NCI-H748 (cell line): ENCODE measurements at regions not wholly inside any gene's neighbourhood (a gene's known extent, or its start where the extent isn't known, plus 50 kb on each side); places are given as distances from the start of the nearest gene placed in this dataset.

ENCODE experiments used
- DNase-seq: peaks from one replicate; lab custom pipeline; 2025; ENCODE audit not compliant: unreplicated experiment; lab: John Stamatoyannopoulos, UW

DNA sequence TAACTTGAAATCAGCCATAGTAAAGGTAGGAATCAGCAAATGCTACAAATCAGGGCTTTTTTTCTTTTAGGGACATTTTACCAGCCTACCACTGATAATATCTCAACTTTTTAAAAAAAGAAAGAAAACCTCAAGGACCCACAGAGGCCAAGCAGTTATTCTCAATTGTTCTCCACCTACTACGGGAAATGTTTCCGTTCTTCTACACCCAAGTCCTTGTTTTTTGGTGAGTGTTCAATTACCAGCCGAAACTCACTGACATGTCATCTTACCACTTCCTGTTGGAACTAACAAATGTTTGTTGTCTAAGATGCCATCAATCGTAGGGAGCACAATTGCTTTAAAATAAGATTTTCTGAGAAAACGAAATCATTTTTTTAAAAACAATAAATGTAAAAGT is 50.2 kb upstream of the CDK1 start:
- no peak for DNase-seq

DNA sequence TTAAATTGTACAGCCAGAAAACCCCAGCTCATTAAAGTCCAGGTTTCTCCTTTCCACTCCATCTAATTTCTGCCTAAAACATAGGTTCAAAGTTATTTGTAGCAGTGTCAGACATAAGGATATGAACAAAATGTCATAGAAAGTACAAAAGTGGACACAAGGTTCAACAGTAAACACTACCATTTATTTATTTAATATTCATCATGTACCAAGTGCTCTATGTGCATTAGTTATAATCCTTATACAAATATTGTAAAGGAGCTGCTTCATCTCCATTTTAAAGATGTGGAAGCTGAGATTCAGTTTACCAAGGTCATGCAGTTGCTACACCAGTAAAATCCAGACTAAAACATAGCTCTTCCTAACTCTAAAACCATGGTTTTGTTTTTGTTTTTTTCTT is 52.0 kb upstream of the CDK1 start:
- DNase-seq, result no peak

DNA sequence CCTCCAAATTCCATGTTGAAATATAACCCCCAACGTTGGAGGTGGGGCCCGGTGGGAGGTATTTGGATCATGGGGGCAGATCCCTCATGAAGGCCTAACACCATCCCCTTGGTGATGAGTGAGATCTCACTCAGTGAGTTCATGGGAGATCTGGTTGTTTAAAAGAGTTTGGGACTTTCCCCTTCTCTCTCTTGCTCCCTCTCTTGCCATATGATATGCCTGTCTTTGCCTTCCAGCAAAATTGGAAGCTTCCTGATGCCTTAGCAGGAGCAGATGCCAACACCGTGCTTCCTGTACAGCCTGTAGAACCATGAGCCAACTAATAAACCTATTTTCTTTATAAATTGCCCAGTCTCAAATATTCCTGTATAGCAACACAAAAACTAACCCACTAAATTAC is 55.7 kb upstream of the CDK1 start:
- no peak for DNase-seq

DNA sequence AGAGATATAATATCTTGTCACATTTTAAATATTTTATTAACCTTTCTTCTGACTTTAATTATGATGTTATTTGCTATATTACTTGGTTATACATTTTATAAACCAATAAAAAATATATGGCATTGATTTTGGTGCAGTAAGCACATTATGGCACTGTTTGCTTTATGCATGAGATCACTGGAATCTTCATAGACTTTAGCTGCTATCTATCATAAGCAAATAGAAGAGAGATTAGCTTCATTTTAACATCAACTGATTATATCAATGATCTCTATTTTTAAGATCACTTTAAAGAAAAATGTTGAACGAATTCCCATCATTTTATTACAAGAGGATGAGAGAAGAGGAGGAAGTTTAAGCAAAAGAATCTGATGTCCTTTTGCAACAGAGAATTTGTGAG is 58.6 kb upstream of the CDK1 start:
- DNase-seq, result no peak

DNA sequence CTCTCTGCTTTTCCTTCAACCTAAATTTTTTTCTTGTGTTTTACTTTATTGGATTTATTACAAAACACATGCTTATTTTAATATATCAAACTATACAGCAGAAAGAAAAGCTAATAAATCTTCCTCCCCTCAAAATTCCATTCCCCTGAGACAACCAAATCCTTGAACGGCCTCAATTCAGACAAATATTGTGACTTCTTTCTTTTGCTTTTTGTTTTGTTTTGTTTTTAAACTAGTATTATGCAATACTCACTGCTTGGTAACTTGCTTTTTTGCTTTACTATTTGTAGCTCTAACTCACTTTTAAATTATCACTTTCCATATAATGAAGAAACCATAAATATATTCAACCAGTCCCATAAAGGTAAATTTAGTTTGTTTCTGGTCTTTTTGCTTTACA is 59.4 kb upstream of the CDK1 start:
- no peak for DNase-seq

DNA sequence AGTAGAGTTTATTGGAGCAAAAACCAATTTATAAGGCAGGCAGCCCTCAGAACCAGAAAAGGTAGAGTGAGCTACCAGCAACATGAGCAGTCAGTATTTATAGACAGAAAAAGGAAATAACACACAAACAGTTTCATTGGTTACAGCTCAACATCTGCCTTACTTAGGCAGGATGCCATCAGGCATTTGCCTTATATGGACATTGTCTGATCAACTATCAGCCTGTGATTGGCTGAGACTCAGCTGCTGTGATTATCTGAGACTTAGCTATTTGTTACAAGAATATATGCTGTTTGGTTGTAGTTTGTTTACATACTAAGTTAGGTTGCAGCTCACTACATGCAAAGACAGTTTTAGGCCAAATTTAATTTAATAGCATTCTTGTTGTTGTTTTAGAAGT is 60.4 kb upstream of the CDK1 start:
- DNase-seq, result no peak

DNA sequence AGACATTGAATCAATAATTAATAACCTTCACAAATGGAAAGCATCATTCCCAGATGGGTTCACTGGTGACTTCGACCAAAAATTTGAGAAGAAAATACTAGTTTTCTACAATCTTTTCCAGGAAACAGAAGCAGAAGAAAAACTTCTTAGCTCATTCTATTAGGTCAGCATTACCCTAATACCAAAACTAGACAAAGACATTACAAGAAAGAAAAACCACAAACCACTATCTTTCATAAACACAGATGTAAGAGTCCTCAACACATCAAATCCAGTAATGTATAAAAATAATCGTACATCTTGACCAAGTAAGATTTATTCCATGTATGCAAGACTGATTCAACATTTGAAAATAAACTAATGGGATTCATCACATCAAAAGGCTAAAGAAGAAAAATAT is 64.0 kb upstream of the CDK1 start:
- no peak for DNase-seq

DNA sequence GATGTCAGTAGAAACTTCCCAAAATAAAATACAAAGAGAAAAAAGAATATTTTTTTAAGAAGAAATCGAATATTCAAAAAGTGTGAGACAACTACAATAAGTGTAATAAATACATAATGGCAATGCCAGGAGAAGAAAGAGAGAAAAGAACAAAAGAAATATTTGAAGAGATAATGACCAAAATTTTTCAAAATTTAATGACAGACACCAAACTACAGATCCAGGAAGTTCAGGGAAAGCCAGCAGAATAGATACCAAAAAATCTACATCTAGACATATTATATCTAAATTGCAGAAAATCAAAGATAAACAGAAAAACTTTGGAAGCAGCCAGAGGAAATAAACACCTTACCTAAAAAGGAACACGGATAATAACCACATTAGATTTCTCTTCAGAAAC is 66.8 kb upstream of the CDK1 start:
- no peak for DNase-seq

DNA sequence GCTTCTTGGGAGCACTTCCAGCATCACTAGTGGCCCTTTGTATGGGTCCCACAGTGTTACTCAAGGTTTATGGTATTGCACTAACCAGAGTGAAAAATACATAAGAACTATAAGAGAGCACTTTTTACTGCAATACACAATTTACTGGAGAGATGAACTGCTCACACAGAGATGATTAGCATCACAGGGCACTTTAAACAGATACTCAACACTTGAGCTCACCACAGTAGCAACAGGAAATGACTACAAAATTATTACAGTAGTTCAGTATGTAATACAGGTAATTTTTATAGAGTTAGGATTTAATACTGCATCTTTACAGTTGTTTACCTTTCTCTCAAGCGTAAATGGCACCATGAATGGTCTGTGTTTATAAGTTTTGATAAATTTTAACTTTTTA is 68.2 kb upstream of the CDK1 start:
- DNase-seq, result no peak

DNA sequence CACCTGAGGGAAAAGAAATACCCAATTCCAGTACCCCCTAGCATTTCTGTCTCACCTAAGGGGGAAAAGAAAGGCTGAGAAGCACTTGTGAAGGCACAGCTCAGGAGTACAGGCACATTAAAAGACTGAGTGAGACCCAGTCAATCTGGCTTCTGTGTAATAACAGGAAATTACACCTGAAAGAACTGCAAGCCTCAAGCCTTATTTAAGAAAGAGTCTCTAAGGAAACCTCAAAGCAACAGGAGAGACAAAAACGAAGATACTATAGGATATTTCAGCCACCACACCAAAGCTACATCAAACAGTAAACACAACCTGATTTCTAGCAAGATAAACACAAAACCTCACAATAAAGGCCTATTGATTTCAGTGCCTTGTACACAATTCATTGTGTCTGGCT is 69.6 kb upstream of the CDK1 start:
- DNase-seq, result no peak

DNA sequence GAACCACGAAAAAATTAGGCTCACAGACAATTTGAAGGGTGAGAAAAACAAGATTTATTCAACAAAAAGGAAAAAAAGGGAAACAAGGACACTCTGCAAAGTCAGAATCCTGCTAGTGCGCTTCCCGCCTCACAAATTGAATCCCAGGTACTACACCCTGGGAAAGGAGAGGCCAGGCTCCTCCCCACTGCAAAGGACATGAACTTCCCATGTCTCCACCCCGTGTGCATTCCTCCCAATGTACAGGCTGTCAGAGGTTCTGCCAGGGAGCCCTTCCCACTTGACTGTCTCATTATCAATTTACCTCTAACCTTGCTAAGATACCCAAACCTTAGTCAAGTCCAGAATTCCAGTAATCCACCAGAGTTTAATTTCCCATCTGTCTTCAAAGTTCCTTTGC is 70.4 kb upstream of the CDK1 start:
- DNase-seq, result no peak

DNA sequence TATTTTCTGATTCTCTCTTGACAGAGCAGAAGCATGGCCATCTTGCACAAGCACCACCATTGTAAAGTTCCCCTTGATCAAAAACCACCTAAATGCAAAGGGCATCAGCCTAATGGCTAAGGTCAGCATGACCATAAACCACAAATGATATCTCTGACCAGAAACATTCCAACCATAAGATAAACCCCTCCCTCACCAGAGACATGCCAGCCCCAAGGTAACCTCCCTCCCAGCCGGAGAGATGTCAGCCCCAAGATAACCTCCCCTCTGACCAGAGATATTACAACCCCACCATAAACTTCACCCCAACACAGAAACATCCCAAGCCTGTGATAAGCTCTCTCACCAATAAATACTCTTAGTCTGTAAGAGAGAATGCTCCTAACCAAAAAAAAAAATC is 72.1 kb upstream of the CDK1 start:
- DNase-seq, result no peak

DNA sequence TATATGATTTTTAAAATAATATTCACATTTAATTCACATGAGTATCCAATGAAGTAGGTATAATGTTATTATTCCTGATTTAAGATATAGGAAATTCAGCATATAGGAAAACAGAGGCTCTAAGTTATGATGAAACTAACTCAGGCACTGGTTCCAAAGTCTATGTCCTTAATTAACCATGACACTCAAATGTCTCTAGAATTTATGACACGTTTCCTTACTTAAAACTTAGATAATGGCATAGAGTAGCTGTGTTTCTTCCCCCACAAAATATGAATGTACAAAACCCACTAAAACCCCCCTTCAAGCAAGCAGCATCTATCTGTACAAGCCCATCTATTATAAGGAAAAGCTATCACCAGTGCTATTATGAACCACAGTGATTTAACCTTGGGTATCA is 72.9 kb upstream of the CDK1 start:
- no peak for DNase-seq

DNA sequence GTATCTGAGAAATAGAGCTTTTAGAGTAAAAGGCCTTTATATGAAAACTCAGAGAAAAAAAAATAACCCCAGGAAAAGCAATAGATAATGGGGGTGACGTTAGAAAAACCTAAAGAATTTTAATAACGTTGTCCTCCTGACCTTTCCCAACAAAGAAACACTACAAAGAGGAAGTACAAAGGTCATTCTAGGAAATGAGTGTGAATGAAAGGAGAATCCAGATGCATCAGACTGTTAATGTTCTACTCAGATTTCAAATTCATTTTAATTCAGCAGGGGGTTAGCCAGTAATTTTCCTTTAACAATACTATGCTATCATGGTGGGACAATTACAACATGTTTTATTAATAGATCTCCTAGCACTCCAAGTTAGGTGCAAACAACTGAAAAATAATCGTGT is 73.8 kb upstream of the CDK1 start:
- DNase-seq, result peak; percentile 74

DNA sequence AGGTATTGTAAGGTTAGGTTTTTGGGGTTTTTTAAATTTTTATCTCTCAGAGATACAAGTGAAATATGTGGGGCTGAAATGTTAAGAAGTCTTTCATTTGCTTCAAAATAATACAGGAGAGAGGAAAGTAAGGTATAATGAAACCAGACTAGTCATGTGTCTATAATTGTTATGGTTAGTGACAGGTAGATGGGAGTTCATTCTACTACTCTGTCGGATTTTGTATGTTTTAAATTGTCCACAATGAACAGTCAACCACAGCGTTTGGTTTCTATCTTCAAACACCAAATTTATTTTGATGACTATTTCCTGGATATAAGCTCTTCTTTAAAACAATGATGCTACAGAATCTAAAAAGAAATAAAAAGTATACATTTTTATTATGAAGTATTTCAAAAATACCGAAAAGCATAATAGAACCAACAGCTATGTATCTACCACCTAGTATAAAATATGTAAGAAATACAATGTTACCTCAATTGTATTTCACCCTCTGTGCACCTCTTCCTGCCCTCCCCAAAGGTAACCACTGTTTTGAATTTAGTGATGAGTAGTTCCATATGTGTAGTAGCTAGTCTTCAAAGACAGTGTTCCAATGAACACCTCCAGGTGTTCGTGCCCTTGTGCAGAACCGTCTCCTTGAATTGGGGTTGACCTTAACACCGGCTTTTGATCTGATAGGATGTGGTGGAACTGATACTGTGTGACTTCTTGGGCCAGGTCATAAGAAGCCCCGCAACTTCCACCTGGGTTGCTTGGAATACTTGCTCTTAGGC is 74.8 kb upstream of the CDK1 start:
- DNase-seq, result no peak

DNA sequence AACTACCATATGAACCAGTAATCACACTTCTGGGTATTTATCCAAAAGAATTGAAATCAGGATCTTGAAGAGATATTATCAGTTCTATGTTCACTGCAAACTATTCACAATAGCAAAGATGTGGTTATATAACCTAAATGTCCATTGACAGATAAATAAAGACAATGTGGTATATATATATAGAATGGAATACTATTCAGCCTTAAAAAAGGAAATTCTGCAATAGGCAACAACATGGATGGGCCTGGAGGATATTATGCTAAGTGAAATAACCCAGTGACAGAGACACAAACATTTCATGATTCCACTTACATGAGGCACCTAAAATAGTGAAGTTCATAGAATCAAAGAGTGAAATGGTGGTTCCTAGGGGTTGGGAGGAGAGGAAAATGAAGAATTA is 90.6 kb upstream of the CDK1 start:
- no peak for DNase-seq

DNA sequence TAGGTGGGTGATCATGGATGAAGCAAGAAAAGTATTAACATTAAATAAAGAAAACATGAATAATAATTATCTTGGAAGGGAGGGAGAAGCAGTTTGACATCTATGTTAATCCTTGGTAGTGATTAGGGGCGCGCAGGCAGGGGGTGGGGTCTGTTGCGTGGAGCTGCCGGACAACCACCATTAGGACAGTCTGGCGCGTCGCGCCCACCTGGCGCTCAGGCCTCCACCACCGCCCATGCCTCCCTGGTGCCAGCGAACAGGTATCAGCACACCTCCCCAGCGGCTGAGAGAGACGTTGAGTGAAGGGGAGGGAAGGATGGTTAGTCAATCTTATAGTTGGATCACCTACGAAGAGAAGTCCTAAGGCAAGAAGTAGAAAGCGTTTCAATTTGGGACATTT is 94.2 kb upstream of the CDK1 start:
- DNase-seq, result no peak

DNA sequence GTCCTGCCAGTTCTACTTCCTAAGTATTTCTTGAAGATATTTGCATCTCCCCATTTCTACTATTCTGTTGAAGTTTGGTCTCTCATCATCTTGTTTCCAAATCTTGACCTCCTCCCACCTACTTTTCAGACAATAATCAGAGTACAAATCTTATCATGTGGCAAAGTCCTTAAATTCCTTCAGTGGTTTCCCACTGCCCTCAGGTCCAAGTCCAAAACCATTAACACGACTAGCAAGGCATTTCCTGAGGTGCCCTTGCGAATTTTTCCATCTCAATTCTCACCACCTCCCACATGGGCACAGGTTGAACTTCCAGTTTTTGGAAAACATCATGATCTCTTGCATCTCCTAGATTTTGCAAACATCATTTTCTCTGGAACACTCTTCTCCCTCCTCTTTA is 97.2 kb upstream of the CDK1 start:
- no peak for DNase-seq

DNA sequence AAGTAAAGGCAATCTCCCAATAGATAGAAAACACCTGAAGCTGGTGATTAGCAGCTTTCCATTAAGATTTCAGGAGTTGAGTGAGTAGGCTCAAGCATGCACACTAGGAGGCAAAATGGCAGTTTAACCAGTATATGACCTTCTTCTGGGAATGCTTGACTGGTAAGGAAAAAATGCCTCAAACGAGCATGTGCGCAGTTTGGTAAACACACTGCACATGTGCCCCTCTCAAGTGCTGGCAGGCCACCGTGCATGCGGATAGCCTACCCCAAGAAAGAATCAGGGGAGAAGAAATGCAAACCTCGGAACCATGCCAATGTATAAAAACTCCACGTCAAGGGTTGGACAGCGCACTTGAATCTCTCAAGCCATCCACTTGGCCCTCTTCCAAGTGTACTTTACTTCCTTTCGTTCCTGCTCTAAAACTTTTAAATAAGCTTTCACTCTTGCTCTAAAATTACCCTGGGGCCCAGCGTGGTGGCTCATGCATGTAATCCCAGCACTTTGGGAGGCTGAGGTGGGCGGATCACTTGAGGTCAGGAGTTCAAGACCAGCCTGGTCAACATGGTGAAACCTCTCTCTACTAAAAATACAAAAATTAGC is 98.8 kb upstream of the CDK1 start:
- no peak for DNase-seq

DNA sequence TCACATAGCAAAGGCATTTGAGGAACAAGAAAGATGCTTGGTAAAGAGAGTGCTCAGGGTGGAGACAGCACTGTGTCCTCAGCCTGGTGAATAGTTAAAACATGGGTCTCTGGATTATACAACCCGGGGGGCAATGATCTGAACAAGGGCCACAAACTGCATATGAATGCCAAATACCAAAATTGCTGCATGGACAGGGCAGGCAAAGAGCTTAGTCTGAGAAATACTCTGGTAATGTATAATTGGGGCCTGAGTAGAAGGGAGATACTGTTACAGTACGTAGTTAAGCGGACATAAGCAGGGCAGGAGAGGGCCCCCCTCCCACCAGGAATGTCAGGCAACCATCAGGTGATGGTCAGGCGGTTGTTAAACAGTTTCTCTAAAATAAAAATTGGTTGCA is 99.3 kb upstream of the CDK1 start:
- DNase-seq, result no peak

DNA sequence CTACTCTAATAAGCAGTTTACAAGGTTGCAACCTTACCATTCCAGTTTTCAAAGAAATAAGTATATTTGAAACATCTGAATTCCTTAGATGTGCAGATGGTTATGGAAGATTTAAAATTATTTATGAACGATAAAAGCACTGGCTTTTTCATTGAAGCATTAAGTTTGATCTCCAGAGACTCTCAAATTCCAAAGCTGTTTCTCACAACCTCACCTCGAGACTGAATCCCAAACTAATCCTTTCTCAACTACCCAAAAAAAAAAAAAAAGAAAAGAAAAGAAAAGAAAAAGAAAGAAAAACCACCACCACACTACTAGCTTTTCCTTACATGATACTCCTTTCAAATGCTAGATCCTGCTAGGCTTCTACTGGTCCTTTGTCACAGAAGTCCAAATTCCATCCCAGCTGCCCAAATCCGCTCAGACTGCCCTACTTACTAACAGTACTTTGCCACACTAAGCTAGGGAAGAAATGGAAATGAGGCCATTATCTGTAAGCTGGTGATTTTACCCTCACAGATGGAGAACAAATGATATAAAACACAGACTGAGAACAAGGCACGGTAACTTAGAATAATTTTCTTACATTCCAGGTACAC is 100.6 kb upstream of the CDK1 start:
- no peak for DNase-seq

DNA sequence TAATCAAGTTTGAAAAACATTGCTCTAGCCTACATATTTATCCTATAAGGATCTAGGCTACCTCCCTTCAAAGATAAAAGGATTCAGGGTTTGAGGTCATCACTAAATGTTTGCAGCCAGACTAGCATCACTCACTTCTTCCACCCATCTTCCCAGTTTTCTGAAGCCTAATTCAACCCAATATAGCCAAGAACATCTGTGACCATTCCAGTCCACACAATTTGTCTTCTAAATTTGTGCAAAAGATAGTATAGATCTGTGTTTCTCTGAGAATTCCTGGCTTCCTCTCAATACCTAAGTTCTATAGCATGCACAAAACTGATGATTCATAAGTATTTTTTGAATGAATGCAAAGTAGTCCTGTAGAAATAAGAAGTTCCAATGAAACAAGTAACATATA is 103.0 kb upstream of the CDK1 start:
- no peak for DNase-seq

DNA sequence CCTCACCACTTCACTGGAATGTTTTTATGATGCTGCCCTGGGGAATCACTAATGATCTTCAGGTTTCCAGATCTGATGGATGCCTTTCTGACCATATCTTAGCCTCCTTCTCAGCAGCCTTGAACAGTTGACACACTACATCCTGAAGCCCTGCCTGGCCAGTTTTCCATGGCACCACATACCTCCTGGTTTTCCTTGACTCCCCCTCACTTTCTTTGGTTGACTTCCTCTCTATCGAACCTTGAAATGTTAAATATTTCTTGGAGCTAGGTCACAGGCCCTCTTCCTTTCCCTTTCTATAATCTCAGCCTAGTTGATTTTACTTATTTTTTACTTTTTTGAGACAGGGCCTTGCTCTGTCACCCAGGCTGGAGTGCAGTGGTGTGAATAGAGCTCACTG is 108.8 kb upstream of the CDK1 start:
- DNase-seq, result no peak
